ENCODE measurements at regions not wholly inside any gene's neighbourhood (a gene's known extent, or its start where the extent isn't known, plus 50 kb on each side); places are given as distances from the start of the nearest gene placed in this dataset.
A peak's percentile ranks its signal among the peaks of the same experiment; 100 is the strongest.

DNA sequence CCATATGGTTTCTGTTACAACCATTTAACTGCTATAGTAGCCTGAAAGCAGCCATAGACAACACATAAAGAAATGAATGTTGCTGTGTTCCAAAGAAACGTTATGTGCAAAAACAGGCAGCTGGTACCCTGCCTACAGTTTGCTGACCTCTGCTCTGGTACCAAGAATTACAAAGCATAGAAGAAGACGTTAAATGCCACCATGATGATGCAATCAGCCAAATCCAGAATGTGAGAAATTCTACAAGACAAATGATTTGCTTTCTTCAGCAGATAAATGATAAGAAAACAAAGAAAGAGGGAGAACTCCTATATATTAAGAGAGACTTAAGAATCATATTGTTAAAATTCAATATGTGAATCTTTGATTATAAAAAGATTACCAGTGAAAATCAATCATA, 97.8 kb upstream of the PDE4B start:
- intact Hi-C loops (cut with DNase I): no loop called here
- TF ChIP-seq, protein P1, sequence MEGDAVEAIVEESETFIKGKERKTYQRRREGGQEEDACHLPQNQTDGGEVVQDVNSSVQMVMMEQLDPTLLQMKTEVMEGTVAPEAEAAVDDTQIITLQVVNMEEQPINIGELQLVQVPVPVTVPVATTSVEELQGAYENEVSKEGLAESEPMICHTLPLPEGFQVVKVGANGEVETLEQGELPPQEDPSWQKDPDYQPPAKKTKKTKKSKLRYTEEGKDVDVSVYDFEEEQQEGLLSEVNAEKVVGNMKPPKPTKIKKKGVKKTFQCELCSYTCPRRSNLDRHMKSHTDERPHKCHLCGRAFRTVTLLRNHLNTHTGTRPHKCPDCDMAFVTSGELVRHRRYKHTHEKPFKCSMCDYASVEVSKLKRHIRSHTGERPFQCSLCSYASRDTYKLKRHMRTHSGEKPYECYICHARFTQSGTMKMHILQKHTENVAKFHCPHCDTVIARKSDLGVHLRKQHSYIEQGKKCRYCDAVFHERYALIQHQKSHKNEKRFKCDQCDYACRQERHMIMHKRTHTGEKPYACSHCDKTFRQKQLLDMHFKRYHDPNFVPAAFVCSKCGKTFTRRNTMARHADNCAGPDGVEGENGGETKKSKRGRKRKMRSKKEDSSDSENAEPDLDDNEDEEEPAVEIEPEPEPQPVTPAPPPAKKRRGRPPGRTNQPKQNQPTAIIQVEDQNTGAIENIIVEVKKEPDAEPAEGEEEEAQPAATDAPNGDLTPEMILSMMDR (IDR thresholded peaks at IDR 0.05): no peak
- Histone ChIP-seq H3K9ac (ENCODE audit: low read depth in 2 of 2, low read length in 2 of 2) (no peak overlapping the region), H3K4me1 (no peaks in the 10 kb centered on the region), H3K9me3 (no peaks in the 10 kb centered on the region), H3K27me3 (no peaks in the 10 kb centered on the region), H3K36me3 (no peaks in the 10 kb centered on the region), H3K27ac (no peak overlapping the region), H3K4me3 (no peak overlapping the region)
- DNase-seq: no peak

DNA sequence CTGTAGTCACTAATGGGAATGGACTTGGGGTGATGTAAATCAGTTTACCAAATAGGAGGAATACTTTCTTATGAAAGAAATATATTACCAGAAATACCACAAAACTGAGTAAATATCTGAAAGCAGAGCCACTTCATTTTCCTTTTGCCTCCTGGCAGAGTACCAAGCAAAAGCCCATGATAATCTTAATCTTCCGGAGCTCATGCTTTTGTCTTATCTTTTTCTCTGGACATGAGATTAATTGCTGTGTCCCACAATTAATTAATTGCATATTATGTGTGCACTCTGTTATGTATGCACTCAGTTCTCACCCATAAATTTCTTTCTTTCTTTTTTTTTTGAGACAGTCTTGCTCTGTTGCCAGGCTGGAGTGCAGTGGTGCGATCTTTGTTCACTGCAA, 94.1 kb upstream of the PDE4B start:
- Histone ChIP-seq H3K4me1 (no peaks in the 10 kb centered on the region), H3K27me3 (no peaks in the 10 kb centered on the region), H3K4me3 (no peak overlapping the region), H3K27ac (no peak overlapping the region), H3K9ac (ENCODE audit: low read depth in 2 of 2, low read length in 2 of 2) (no peak overlapping the region), H3K9me3 (no peaks in the 10 kb centered on the region), H3K36me3 (no peaks in the 10 kb centered on the region)
- intact Hi-C loops (cut with DNase I): no loop called here
- TF ChIP-seq, protein P1 (IDR thresholded peaks at IDR 0.05): no peak
- no peak for DNase-seq

DNA sequence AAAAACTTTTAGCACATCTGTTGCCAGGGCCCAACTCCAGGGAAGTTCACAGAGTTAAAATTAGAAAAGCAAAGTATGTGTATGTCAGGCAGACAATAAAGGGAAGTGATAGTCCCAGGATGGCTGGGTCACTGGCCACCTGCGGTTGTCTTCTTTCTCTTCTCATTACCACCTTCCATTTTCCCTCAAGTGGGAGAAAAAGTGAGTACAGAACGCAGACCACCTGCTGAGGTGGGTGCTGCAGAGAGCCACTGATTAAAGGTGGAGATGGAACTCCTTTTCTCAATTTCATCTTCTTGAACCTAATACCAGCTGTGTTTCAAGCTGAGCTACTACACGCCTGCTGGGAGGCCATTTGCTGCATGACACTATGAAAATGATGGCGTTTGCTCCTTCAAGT, 88.8 kb upstream of the PDE4B start:
- Histone ChIP-seq H3K27ac (no peak overlapping the region), H3K27me3 (no peaks in the 10 kb centered on the region), H3K9ac (ENCODE audit: low read depth in 2 of 2, low read length in 2 of 2) (no peak overlapping the region), H3K4me1 (no peaks in the 10 kb centered on the region), H3K36me3 (no peaks in the 10 kb centered on the region), H3K4me3 (no peak overlapping the region), H3K9me3 (no peaks in the 10 kb centered on the region)
- DNase-seq: no peak
- TF ChIP-seq, protein P1 (IDR thresholded peaks at IDR 0.05): no peak
- intact Hi-C loops (cut with DNase I): no loop called here

GRCh38 chr1:65704318-65704717, 88.4 kb upstream of the PDE4B start:
- intact Hi-C loops (cut with DNase I): no loop called here
- TF ChIP-seq, protein P1 (IDR thresholded peaks at IDR 0.05): no peak

DNA sequence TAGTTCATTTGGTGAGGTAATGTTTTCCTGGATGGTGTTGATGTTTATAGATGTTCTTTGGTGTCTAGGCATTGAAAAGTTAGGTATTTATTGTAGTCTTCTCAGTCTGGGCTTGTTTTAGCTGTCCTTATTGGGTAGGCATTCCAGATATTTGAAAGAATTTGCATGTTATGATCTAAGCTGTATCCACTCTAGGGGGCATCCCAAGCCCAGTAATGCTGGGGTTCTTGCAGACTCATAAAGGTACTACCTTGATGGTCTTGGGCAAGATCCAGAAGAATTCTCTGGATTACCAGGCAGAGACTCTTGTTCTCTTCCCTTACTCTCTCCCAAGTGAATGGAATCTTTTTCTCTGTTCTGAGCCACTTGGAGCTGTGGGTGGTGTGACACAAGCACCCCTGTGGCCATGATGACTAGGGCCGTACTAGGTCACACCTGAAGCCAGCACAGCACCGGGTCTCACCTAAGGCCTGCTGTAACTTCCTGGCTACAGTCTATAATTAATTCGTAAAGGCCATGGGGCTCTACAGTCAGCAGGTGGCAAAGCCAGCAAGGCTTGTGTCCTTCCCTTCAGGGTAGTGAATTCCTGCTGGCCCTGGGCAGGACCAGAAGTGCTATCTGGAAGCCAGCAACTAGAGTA, 74.8 kb upstream of the PDE4B start:
- Histone ChIP-seq H3K9me3 (no peaks in the 10 kb centered on the region), H3K4me1 (no peaks in the 10 kb centered on the region), H3K27me3 (no peaks in the 10 kb centered on the region), H3K36me3 (no peaks in the 10 kb centered on the region), H3K27ac (no peak overlapping the region), H3K9ac (ENCODE audit: low read depth in 2 of 2, low read length in 2 of 2) (no peak overlapping the region), H3K4me3 (no peak overlapping the region)
- intact Hi-C loops (cut with DNase I): loop anchor here (5.0 kb wide), 1 partner anchor 524 kb away; no protein-coding TSS in a partner anchor
- TF ChIP-seq, protein P1 (IDR thresholded peaks at IDR 0.05): no peak
- peak; percentile 23 for DNase-seq

More at GRCh38 chr1:65704318-65704717, 88.4 kb upstream of the PDE4B start:
- Histone ChIP-seq H3K4me3 (no peak overlapping the region), H3K9ac (ENCODE audit: low read depth in 2 of 2, low read length in 2 of 2) (no peak overlapping the region), H3K36me3 (no peaks in the 10 kb centered on the region), H3K27me3 (no peaks in the 10 kb centered on the region), H3K9me3 (no peaks in the 10 kb centered on the region), H3K4me1 (no peaks in the 10 kb centered on the region), H3K27ac (no peak overlapping the region)
- no peak for DNase-seq
